DND-41 (cell line): ENCODE measurements at regions not wholly inside any gene's neighbourhood (a gene's known extent, or its start where the extent isn't known, plus 50 kb on each side); places are given as distances from the start of the nearest gene placed in this dataset.

Experiments used
- CTCF ChIP-seq: IDR thresholded peaks from 2 replicates; pipeline ENCODE4 v1.5.1; 2012; ENCODE audit warnings: borderline replicate concordance, low read length, moderate library complexity, mild to moderate bottlenecking; ENCODE audit not compliant: poor library complexity, severe bottlenecking; ENCODE audit errors: extremely low read depth
- EZH2 ChIP-seq: IDR thresholded peaks from 3 replicates; pipeline ENCODE4 v1.6.1; 2012; ENCODE audit warnings: borderline replicate concordance, low read depth, mild to moderate bottlenecking, moderate library complexity, low read length, inconsistent platforms; ENCODE audit not compliant: severe bottlenecking

DNA sequence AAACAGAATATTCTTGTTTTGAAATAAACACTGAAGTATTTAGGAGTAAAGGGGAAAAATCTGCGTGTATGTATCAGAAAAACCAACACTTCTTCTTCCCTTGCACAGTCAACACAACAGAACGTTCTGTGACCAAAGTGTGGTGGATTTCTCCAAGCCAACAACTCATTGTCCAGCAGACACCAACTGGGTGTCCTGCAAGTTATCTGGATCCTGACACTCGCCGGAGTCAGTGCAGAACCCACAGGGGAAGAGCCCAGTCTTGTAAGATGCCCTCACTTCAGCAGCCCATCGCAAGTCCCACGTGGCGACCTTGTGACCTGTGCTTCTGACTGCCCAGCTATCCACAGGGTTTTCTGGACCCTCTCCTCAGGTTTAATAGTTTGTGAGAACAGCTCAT is 630.7 kb upstream of the ZFP42 start:
- TF ChIP-seq CTCF (no peak), EZH2 (no peak)
